Nucleus accumbens (tissue), 56 donors: ENCODE measurements at regions not wholly inside any gene's neighbourhood (a gene's known extent, or its start where the extent isn't known, plus 50 kb on each side); places are given as distances from the start of the nearest gene placed in this dataset.
"Not testable (repeated sequence)": the region's sequence is repeated elsewhere in the genome, so short reads cannot be mapped to it uniquely, and the experiment has no call there.

Experiments used
- DNase-seq, 56 donors: peaks; one replicate each; lab custom pipeline; 2025; lab: John Stamatoyannopoulos, UW

GRCh38 chrX:82727436-82727835 lies 780.7 kb upstream of the POU3F4 start:
- DNase-seq = not testable (repeated sequence)

- no peak for DNase-seq
Observed at GRCh38 chrX:82732861-82733260, 775.2 kb upstream of the POU3F4 start.

DNA sequence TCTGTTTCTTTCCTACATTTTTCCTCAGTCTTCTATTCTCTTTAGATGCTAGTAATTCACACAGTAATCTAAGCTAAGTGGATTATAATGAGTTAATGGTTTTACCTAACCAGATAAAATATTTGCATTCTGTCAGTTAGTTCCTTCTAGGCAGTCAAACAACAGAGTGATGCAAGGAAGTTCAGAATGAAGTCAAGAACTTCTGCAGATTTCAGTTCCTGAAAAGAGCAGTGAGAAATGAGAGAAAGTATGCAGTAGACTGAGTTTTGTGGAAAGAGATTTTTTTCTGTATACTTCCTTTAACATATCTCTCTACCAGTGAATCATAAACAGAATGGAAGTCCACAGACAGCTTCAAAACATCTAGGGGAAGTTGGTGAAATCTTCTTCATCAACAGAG lies 774.0 kb upstream of the POU3F4 start:
- no peak for DNase-seq

GRCh38 chrX:82738313-82738712 lies 769.8 kb upstream of the POU3F4 start:
- not testable (repeated sequence) for DNase-seq

DNA sequence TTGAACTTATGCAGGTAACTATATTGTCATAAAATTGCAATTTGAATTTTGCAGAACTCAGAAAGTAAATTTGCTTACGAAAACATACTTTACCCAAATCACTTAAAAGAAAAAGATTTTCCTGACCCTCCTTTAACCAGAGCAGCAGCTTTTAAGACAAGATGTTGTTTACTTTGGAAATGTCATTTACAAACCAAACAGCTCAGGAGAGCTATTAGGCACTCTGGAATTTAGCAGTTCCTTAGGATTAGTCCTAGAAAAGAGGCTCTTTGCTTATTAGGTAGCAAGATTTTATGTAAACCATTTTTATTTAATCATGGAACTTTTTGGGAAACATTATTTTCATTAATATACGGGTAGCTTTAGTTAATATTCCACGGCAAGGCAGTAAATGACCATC lies 765.7 kb upstream of the POU3F4 start:
- no peak for DNase-seq

DNA sequence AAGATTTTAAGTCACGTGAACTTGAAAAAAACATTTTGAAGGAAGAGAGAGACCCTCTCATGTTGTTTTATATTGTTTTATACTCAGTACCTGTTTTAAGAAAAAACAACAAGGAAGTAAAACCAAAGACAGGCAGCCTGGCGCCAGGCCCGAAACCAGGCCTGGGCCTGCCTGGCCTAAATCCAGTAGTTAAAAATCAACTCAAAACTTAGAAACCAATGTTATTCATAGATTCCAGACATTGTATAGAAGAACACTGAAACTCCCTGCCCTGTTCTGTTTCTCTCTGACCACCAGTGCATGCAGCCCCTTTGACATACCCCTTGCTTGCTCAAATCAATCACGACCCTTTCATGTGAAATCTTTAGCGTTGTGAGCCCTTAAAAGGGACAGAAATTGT lies 762.4 kb upstream of the POU3F4 start:
- not testable (repeated sequence) for DNase-seq

- DNase-seq = no peak
Observed at GRCh38 chrX:82748906-82749505, 759.1 kb upstream of the POU3F4 start.

DNA sequence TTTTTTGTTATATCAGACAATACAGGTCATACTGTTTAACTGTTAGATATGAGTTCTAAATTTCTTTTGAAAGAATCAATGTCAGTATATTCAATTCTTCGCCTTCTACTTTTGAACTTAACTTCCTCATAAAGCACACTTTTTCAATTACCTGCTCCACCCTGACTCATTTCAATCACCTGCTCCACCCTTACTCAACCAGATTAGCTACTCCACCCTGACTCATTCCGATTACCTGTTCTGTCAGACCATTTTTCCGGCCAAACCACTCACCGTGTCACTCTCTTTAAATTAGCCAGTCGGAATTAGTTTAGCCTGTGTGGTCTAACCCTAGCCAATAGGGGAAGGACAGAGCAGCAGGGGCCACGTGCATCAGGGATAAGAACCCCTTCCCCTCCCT lies 751.8 kb upstream of the POU3F4 start:
- no peak for DNase-seq

DNA sequence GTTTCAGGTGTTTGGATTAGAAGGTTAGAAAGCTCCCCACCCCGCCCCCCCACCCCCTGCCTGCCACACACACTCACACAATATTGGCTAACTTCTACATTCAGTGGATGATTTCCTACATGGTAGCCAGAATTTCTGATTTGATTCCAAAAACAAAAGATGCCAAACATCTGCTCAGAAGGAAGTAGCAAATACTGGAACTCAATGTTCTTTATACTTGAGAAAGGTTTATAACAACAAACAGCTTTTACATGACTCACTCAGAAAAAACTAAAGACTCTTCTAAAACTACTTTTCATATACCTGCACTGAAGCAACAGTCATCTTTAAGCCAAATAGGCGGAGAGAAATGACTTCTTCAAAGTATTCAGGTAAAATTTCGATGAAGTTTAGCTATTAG lies 750.5 kb upstream of the POU3F4 start:
- no peak for DNase-seq

DNA sequence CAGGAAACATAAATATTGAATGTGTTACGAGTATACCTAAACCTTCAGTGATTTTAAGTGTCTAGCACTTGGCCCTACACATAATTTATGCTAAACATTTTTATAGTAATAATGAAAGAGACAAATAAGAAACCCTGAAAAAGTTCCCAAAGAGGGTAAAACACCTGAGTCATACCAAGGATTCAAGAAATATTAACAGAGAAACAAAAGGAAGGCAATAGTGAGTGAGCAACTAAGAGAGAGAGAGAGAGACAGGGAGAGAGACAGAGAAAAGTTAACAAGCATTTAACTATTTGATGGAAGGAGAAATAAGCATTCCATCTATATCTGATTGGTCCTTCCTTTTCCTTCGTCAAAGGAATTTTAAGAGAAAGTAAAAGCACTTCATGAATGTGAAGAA lies 743.6 kb upstream of the POU3F4 start:
- no peak for DNase-seq

- DNase-seq = no peak
Observed at GRCh38 chrX:82765811-82766210, 742.3 kb upstream of the POU3F4 start.

GRCh38 chrX:82775426-82775825 lies 732.7 kb upstream of the POU3F4 start:
- no peak for DNase-seq

DNA sequence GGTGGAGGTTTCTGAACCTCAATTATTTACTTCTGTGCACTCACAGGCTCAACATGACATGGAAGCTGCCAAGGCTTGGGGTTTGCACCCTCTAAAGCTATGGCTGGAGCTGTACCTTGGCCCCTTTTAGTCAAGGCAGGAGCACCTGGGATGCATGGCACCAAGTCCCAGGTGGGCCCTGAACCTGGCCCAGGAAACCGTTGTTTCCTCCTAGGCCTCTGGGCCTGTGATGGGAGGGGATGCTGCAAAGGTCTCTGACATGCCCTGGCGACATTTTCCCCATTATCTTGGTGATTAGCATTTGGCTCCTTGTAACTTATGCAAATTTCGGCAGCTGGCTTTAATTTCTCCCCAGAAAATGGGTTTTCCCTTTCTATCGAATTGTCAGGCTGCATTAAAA lies 726.1 kb upstream of the POU3F4 start:
- DNase-seq = no peak

DNA sequence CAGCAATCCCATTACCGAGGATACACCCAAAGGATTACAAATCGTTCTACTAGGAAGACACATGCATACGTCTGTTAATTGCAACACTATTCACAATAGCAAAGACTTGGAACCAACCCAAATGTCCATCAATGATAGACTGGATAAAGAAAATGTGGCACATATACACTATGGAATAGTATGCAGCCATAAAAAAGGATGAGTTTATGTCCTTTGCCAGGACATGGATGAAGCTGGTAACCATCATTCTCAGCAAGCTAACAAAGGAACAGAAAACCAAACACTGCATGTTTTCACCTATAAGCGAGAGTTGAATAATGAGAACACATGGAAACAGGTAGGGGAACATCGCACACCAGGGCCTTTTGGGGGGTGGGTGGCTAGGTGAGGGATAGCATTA lies 695.2 kb upstream of the POU3F4 start:
- not testable (repeated sequence) for DNase-seq

DNA sequence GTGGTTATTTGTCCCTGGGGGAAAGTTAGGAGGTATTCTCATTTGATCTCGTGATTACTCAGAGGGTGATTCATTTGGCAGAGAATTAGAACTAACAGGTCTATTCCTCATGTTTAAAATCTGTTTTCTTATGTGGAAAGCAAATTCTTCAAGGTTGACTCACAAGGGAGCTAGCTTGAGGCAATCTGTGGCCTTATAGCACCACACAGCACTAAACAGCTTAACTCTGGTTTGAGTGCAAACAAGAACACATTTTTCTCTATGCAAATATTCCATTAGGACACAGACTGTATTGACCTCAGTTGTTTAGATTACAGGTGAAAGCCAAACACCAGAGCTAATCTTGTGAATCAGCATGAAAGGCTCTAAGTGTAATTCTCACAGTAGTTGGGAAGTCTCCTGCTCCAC lies 694.4 kb upstream of the POU3F4 start:
- no peak for DNase-seq

DNA sequence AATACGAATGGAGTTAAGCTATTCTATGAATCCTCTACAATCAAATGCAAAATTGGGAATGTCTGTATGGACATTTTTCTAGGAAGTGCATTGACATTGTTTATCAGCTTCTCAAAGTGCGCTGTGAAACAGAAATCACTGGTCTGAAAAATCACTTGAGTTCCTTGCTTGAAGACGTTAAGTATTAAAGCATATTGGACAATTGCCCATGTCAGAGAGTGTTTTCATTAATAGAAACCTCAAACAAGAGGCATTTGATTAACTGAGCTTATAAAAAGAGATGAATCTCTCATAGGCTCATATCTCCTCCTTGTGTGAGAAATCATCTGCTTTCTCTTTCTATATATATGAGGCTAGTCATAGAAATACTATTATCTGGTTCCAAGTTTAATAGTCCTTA lies 692.1 kb upstream of the POU3F4 start:
- no peak for DNase-seq

- no peak for DNase-seq
Observed at GRCh38 chrX:82816562-82816961, 691.5 kb upstream of the POU3F4 start.

- DNase-seq = no peak
Observed at GRCh38 chrX:82842286-82842685, 665.8 kb upstream of the POU3F4 start.

DNA sequence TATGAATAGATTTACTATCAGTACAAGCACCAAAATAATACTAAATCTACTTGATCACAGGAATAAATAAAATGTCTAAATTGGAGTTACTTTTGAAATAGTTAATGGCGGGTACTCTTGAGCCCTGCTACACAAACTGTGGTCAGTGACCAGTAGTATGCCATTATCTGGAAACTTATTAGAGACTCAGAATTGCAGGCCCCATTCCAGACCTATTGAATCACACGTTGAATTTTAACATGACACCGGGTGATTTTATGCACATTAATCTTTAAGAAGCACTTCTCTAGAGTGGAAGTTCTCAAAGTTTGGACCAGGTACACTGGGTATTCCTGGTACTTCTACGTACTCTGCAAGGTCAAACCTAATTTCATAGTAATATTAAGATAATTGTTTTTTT lies 660.0 kb upstream of the POU3F4 start:
- no peak for DNase-seq
